OCI-LY7 (cell line): ENCODE measurements at regions not wholly inside any gene's neighbourhood (a gene's known extent, or its start where the extent isn't known, plus 50 kb on each side); places are given as distances from the start of the nearest gene placed in this dataset.

Experiments used
- BruUV-seq: library from RNA; stranded (reverse); fragments of 400-500 nt; replicated peaks from 2 replicates; lab custom pipeline; 2021; lab: Mats Ljungman, UMichigan
- CTCF ChIA-PET: fragments of 300-600 bp; sonication (Branson Sonifier 250); formaldehyde crosslinking; loops from one replicate; lab custom pipeline; 2022; ENCODE audit warnings: antibody characterized with exemption; ENCODE audit not compliant: unreplicated experiment; lab: Charles Lee
- POLR2A ChIA-PET: fragments of 300-600 bp; sonication (Branson Sonifier 250); formaldehyde crosslinking; loops from one replicate; lab custom pipeline; 2022; ENCODE audit warnings: antibody characterized with exemption; lab: Charles Lee
- DNase-seq: peaks from one replicate; pipeline ENCODE4 v3.0.0-alpha.2; 2015; ENCODE audit warnings: low spot score
- H2AFZ ChIP-seq: fragments of 200-600 bp; sonication (generic), shearing (Covaris generic); 2 replicates; pipeline ENCODE4 v1.6.1; 2014; ENCODE audit warnings: mild to moderate bottlenecking, antibody characterized with exemption, low read length, moderate library complexity
- H3K27ac ChIP-seq: fragments of 200-600 bp; sonication (generic); 2 replicates; pipeline ENCODE4 v1.5.1; 2014; ENCODE audit warnings: mixed run types, low read depth, mild to moderate bottlenecking, moderate library complexity, low read length, inconsistent platforms; ENCODE audit not compliant: poor library complexity, severe bottlenecking
- H3K36me3 ChIP-seq: fragments of 200-600 bp; sonication (generic); 2 replicates; pipeline ENCODE4 v1.6.1; 2014; ENCODE audit warnings: mild to moderate bottlenecking, antibody characterized with exemption, low read length, moderate library complexity, mixed read lengths; ENCODE audit not compliant: insufficient read depth
- H3K4me1 ChIP-seq: fragments of 200-600 bp; sonication (generic); 2 replicates; pipeline ENCODE4 v1.5.1; 2014; ENCODE audit warnings: mild to moderate bottlenecking, low read length; ENCODE audit not compliant: insufficient read depth, poor library complexity, severe bottlenecking
- H3K4me2 ChIP-seq: fragments of 200-600 bp; sonication (generic); 2 replicates; pipeline ENCODE4 v1.6.1; 2014; ENCODE audit warnings: mild to moderate bottlenecking, low read length
- H3K4me3 ChIP-seq: fragments of 200-600 bp; sonication (generic); 2 replicates; pipeline ENCODE4 v1.5.1; 2014; ENCODE audit warnings: mild to moderate bottlenecking, low read depth, low read length; ENCODE audit not compliant: poor library complexity, severe bottlenecking
- H3K79me2 ChIP-seq: fragments of 200-600 bp; sonication (generic); 2 replicates; pipeline ENCODE4 v1.6.1; 2016; ENCODE audit warnings: low read depth, mild to moderate bottlenecking, low read length, moderate library complexity, mixed read lengths; ENCODE audit not compliant: insufficient read depth
- H3K9me2 ChIP-seq: fragments of 200-600 bp; sonication (generic); 2 replicates; pipeline ENCODE4 v1.6.1; 2016; ENCODE audit warnings: mild to moderate bottlenecking, low read length, mixed read lengths; ENCODE audit not compliant: insufficient read depth
- H3K9me3 ChIP-seq: fragments of 200-600 bp; sonication (generic); 2 replicates; pipeline ENCODE4 v1.6.1; 2014; ENCODE audit warnings: mild to moderate bottlenecking, mixed run types, low read length, mixed read lengths
- H4K20me1 ChIP-seq: fragments of 200-600 bp; sonication (generic); 2 replicates; pipeline ENCODE4 v1.6.1; 2014; ENCODE audit warnings: mild to moderate bottlenecking, antibody characterized with exemption, low read length, moderate library complexity, mixed read lengths; ENCODE audit not compliant: insufficient read depth
- EZH2phosphoT487 ChIP-seq: fragments of 200-600 bp; sonication (generic); IDR thresholded peaks from 2 replicates; pipeline ENCODE4 v1.6.1; 2018; ENCODE audit warnings: low read depth, borderline replicate concordance, mild to moderate bottlenecking, mixed run types, antibody characterized with exemption, low read length, moderate library complexity, mixed read lengths
- intact Hi-C: fragments of 100-400 bp; cut with micrococcal nuclease; formaldehyde crosslinking; loops from one replicate; pipeline ENCODE4 v1.10.0; 2022; ENCODE audit not compliant: unreplicated experiment
- TF ChIP-seq, protein P1 (sequence below): fragments of 200-600 bp; sonication (generic); conservative IDR thresholded peaks from 2 replicates; pipeline ENCODE4 v1.5.1; 2014; ENCODE audit warnings: mild to moderate bottlenecking, antibody characterized with exemption, low read length, moderate library complexity, mixed read lengths

DNA sequence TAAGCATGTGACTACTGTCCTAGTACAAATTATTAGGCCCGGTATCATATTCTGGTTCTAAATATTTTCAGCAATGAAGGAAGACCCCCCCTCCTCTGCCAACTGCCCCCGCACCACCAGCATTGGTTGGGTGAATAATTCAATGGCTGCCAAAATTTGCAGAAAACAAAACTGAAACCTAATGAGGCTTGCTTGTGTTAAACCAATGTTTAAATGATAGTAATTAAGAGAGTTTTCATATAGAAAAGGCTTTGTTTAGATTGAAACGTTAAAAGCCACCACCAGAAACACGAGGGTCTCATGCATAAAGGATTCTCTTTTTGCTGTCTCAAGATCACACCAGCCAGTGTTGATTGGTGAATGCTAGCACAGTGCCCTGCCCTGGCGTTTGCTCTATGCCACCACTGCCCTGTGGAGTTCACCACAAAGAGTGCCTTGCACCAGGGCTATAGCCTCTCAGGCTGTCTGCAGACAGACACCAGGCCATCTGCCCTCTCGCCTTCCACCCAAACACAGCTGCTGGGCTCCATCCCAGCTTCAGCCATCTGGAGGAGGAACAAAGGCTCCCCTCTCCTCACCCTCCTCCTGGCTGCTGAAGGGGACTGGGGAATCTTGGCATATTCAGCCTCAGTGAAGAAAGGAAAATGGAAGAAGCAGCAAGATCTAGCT is 200.3 kb upstream of the PFN2 start:
- H4K20me1 ChIP-seq: no peaks in the 10 kb centered on the region
- H3K4me1 ChIP-seq: no peaks in the 10 kb centered on the region
- H3K4me2 ChIP-seq: no peak overlapping the region
- intact Hi-C loops: no loop called here
- no peak overlapping the region for H2AFZ ChIP-seq
- H3K79me2 ChIP-seq: no peaks in the 10 kb centered on the region
- H3K9me3 ChIP-seq: no peaks in the 10 kb centered on the region
- H3K36me3 ChIP-seq: no peaks in the 10 kb centered on the region
- TF ChIP-seq, protein P1, sequence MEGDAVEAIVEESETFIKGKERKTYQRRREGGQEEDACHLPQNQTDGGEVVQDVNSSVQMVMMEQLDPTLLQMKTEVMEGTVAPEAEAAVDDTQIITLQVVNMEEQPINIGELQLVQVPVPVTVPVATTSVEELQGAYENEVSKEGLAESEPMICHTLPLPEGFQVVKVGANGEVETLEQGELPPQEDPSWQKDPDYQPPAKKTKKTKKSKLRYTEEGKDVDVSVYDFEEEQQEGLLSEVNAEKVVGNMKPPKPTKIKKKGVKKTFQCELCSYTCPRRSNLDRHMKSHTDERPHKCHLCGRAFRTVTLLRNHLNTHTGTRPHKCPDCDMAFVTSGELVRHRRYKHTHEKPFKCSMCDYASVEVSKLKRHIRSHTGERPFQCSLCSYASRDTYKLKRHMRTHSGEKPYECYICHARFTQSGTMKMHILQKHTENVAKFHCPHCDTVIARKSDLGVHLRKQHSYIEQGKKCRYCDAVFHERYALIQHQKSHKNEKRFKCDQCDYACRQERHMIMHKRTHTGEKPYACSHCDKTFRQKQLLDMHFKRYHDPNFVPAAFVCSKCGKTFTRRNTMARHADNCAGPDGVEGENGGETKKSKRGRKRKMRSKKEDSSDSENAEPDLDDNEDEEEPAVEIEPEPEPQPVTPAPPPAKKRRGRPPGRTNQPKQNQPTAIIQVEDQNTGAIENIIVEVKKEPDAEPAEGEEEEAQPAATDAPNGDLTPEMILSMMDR: no peak
- no peak for DNase-seq
- no peak overlapping the region for H3K27ac ChIP-seq
- no peak overlapping the region for H3K4me3 ChIP-seq
- ChIA-PET CTCF (no interaction called here), POLR2A (interaction anchor here (0.7 kb wide), 1 partner anchor 591 kb away, joined by 3 read pairs; no protein-coding TSS in a partner anchor)
- BruUV-seq: no TSS peak
- no peaks in the 10 kb centered on the region for H3K9me2 ChIP-seq

DNA sequence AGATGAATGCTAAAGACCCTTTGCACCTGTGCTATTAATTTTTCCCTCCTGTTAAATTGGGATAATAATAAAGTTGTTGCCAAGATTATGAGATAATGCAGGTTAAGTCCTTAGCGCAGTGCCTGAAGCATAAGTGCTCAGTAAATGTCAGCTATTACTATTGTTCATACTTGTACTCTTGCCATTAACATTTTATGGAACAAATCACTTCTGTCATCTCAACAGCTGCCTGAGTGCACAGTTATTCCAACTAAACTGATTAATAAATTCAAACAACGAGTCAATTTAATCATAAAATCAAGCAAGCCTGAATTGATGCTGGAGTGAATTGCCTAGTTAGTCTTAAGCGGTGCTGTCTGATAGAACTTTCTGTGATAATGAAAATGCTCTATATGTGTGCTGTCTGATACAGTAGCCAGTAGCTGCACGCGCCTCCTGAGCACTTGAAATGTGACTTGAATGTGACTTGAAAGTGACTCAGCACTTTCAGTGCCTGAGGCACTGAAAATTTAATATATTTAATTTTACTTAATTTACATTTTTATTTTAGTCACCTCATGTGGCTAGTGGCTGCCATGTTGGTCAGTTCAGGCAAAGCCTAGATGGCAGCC is 198.7 kb upstream of the PFN2 start:
- Histone ChIP-seq H2AFZ (no peak overlapping the region), H3K36me3 (no peaks in the 10 kb centered on the region), H3K4me2 (no peak overlapping the region), H3K27ac (no peak overlapping the region), H3K9me2 (no peaks in the 10 kb centered on the region), H3K4me3 (no peak overlapping the region), H3K79me2 (no peaks in the 10 kb centered on the region), H3K4me1 (no peaks in the 10 kb centered on the region), H4K20me1 (no peaks in the 10 kb centered on the region), H3K9me3 (no peaks in the 10 kb centered on the region)
- CTCF ChIA-PET: no interaction called here
- POLR2A ChIA-PET: interaction anchor here (0.8 kb wide), 1 partner anchor 71 kb away, joined by 3 read pairs; no protein-coding TSS in a partner anchor
- no peak for TF ChIP-seq EZH2phosphoT487
- TF ChIP-seq, protein P1: no peak
- DNase-seq: no peak
- intact Hi-C loops: no loop called here
- BruUV-seq: no TSS peak

DNA sequence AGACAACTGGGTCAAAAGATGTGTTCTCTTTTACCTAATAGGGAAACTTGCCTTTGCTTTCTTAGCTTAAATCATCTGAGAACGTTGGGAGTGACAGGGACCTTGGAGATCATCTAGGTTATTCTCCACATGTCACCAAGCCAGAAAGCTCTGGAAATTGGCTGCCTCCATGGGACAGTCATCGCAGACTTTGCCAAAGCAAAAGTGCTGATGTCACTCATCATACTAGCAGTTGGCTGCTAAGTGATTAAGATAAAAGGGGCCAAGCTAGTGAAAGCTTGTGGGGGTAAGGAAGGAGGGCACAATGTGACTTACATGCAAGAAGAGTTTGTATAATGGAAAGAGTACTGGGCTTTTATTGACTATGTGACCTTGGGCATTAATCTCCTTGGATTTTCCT is 198.0 kb upstream of the PFN2 start:
- Histone ChIP-seq H3K36me3 (no peaks in the 10 kb centered on the region), H3K4me2 (no peak overlapping the region), H2AFZ (no peak overlapping the region), H3K27ac (no peak overlapping the region), H3K79me2 (no peaks in the 10 kb centered on the region), H3K9me3 (no peaks in the 10 kb centered on the region), H3K4me1 (no peaks in the 10 kb centered on the region), H4K20me1 (no peaks in the 10 kb centered on the region), H3K4me3 (no peak overlapping the region), H3K9me2 (no peaks in the 10 kb centered on the region)
- no peak for DNase-seq
- intact Hi-C loops: no loop called here
- TF ChIP-seq, protein P1: no peak
- no peak for TF ChIP-seq EZH2phosphoT487
- CTCF ChIA-PET: no interaction called here
- POLR2A ChIA-PET: interaction anchor here (0.8 to 1.0 kb wide), 2 partner anchors 9 to 70 kb away, joined by 3 to 4 read pairs; no protein-coding TSS in a partner anchor
- BruUV-seq: no TSS peak
